ENCODE measurements at regions not wholly inside any gene's neighbourhood (a gene's known extent, or its start where the extent isn't known, plus 50 kb on each side); places are given as distances from the start of the nearest gene placed in this dataset.
A peak's percentile ranks its signal among the peaks of the same experiment; 100 is the strongest.
"Not testable (repeated sequence)": the region's sequence is repeated elsewhere in the genome, so short reads cannot be mapped to it uniquely, and the experiment has no call there.

DNA sequence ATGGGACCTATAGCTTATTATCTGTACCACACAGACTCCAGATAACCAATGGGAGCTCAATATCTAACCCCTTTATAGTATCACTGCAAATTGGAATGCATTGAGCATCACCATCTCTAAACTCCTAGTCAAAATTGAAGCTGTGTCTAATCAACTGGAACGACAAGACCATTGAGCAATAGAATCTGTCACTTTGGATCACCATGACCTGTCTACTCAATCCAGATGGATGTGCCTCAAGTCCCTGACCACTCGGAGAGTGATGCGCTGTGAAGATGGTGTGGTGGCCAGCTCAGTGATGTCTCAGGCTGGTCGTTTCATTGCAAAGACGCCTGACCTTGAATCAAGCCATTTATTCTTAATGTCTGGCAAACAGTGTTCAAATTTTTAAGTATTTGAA lies 160.5 kb downstream of the SEMA6D start:
- no peak for DNase-seq
- intact Hi-C loops (cut with DNase I): no loop called here

DNA sequence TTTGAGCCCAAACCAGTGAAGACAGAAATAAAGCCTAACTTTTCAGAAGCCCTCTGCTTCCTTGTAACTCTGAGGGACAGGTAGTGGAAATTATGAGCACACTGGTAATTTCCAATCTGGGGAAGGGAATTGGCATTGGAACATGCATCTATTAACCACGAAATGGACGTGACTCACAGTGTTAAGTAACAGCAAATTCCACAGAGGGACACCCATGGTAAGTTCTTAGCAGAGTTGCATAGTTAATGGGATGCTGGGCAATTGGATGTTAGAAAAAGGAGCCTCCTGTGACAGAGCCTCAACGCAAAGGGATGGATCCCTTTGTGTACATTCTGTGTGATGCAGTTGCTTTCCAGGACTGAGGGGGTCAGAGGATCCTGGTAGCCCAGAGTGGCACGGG lies 168.6 kb downstream of the SEMA6D start:
- DNase-seq: no peak

DNA sequence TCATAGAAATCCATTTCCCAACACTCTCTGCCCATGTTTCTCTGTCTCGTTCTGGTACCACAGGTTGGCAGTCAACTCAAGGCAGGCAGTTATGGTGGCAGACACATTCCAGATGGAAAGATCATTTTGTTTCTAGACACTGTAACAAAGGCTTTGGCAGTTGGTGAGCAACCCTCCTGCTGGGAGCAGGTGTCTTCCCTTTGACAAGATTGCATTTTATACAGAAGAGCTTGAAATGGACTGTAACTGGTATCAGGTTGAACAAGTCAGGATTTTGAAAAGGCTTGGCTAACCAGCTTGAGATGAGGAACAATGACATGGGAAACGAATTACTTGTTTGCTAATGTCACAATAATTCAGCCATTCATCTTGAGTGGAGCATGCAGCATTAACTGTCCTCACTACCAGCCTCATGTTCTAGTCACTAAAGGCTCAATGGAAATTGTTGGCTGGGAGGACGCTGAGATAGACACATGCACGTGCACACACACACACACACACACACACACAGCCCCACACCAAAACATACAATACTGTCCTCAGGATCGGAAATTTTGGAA lies 170.0 kb downstream of the SEMA6D start:
- no peak for DNase-seq
- intact Hi-C loops (cut with DNase I): no loop called here

More for the DNA sequence above, 168.6 kb downstream of the SEMA6D start:
- intact Hi-C loops (cut with DNase I): no loop called here

DNA sequence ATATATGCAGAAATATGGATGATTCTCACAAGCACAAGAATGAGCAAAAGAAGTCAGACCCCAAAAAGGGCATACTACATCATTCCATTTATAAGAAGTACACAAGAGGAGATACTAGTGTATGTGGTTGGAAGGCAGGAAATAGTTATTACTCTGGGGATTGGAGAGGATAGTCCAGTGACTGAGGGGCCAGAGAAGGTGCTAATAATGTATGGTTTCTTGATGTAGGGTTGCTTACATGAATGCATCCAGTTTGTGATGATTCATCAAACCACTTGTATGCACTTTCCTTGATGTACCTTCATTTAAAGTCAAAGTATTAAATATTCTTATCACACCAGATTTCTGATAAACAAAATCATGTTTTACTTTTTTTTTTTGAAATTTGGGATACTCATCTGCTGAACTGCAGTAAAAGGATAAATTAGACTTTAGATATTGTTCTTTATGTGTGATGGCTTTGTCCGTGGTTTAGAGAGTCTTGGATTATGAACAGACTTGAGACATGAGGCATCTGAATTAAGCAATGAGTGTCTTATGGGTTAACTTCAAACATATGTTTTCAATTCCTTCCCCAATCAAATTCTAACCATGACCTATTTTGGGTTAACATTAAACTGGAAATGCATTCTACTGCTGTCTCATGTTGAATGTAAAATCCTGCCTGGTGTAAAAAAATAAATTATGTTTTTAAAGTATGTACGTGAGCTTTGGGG lies 171.2 kb downstream of the SEMA6D start:
- intact Hi-C loops (cut with DNase I): no loop called here
- DNase-seq: no peak

DNA sequence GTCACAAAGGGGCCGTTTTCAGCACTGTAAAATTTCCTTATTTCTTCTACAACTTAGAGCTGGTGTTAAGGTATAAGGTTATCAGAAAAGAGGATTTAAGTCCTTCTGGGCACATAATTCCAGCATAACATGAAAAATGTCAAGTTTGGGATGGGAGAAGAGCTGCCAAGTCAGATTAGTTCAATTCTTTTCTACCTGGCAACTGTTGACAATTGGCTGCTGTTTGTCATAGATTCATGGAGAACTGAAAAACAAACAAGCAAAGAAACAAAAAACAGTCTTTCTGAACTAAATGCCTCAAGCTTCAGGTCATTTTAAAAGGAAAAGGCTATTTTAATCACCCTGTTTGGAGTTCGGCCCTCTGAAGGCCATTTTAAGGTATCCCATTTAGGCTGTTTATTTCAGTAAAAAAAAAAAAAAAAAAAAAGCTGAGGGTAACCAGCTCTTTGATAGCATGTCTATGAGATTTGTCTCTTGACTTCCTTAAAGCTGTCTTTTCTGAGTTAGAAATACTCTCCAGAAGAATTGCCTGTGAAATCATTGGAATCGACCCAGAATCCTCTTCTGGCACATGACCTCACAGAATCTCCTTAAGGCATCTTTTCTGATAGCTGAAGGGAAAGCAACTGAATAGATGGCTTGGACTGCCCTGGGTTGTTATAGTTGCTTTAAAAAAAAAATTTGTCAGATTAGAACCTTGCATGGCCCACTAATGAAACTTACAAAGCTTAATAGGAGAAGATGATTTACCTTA lies 173.3 kb downstream of the SEMA6D start:
- DNase-seq: no peak
- intact Hi-C loops (cut with DNase I): no loop called here

DNA sequence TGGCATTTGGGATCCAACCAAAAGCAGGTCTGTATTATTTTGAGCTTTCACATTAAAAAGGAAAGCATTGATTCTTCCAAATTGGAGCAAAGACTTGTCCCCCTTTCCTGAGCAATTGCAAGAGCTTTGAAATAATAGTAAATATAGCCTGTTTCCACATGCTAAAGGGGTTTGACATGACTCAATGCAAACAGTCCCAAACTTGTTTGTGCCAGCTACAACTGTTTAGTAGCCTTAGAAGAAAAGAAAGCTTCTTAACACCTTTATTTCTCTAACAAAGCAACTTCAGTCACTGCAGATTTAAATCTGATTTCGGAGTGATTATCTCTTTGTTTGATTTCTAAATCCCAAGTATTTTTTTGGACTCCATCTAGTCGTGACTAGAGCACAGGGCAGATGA lies 180.2 kb downstream of the SEMA6D start:
- DNase-seq: no peak
- intact Hi-C loops (cut with DNase I): no loop called here

DNA sequence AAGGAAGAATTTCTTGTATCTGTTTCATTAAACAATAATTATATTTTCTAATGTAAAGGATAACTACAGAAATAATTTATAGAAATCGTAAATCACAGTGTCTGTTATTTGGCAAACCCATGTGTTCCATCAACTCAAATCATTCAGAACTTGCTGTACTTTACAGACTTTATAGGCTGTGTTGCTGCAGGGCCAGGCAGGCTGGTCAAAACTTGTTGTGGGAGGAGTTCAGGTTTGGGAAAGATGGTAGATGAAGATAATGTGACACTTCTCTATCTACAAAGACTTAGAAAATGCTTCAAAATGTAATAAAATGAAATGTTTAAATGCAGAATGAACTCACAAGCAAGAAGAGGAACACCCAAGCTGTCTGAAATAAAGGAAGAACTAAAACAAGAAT lies 183.4 kb downstream of the SEMA6D start:
- intact Hi-C loops (cut with DNase I): no loop called here
- no peak for DNase-seq

DNA sequence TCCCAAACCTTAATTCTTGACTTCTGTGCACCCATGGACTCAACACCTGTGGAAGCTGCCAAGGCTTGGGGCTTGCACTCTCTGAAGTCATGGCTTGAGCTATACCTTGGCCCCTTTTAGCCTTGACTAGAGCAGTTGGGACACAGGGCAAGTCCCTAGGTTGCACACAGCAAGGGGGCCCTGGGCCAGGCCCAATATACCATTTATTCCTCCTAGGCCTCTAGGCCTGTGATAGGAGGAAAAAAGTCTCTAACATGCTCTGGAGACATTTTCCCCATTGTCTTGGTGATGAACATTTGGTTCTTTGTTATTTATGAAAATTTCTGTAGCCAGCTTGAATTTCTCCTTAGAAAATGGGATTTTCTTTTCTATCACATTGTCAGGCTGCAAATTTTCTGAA lies 186.1 kb downstream of the SEMA6D start:
- DNase-seq: no peak
- intact Hi-C loops (cut with DNase I): no loop called here

DNA sequence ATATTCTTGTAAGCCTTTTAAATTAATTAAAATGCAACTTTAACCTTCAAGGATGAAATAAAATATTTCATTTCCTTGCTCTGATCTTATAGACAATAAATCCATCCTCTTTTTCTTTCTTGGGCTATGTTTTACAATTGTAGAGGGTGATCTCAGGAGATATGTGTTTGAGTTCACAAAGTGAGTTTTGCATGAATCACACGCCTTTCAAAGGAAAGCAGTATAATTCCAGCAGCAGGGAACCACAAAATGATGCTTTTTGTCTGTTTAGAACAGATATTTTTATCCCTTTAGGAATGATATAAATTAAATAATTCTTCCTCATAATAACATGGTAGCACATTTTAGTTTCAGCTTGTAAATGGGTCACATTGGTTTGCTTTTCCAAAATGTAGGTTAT lies 191.2 kb downstream of the SEMA6D start:
- intact Hi-C loops (cut with DNase I): no loop called here
- DNase-seq: no peak

DNA sequence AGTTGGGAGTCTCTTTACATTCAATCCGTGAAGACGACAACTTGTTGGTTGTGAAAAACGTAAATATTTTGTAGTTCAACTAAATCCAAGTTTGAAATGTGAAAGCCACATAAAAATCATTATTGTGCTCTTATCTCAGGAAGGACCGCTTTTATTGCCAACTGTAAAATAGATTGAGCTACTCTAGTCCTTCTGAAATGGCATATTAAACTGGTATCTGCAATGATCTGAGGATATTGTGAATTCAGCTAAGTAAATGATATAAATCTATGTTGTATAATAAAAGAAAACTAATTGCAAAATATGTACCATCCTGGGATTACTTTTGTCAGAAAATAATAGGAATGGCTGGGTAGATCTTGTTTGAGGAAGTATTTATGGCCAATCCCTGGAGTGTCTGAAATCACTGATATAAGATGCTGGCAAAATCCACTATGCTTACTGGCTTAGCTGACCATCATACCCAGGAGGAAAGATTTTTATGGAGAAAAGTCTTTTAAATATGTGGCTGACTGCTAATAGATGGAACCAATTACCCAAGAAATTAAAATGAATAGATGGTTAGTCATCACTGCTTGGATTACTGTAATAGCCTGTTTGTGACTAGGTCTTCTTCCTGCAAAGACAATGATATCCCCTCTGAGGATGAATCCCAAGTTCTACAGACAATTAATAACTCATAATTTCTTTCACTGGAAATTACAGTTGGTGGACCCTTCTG lies 191.8 kb downstream of the SEMA6D start:
- intact Hi-C loops (cut with DNase I): no loop called here
- no peak for DNase-seq

DNA sequence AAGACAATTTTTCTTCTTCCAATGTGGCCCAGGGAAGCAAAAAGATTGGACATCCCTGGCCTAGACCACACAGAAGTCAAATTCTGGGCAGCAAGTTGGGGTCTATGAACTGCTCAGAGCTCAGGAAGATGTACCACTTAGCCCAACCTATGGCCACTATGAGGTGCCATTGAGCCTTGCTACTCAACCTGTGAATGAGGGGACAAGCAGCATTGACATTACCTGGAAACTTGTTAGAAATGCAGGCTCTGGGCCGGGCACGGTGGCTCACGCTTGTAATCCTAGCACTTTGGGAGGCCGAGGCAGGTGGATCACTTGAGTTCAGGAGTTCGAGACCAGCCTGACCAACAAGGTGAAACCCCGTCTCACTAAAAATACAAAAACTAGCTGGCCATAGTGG lies 195.6 kb downstream of the SEMA6D start:
- intact Hi-C loops (cut with DNase I): not testable (repeated sequence)
- DNase-seq: peak in 1 of 10 donors; percentile 76

DNA sequence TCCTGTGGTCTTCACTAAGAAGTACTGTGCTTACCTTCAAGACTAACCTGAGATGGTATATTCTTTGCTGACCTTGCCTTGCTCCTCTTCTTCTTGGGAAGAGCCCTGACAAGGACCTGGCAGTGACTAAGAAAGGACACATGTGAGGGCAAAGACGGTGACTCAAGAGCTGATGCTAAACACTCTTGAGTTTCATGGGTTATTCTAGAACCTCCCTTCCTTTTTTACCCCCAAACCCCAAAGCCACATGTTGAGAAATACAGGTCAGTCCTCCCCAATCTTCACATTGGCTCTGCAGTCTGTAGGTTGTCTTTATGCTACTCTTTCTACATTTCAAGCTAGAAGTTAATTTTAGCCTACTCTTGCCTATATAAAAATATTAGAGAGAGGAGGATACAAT lies 200.6 kb downstream of the SEMA6D start:
- intact Hi-C loops (cut with DNase I): no loop called here
- DNase-seq: no peak

DNA sequence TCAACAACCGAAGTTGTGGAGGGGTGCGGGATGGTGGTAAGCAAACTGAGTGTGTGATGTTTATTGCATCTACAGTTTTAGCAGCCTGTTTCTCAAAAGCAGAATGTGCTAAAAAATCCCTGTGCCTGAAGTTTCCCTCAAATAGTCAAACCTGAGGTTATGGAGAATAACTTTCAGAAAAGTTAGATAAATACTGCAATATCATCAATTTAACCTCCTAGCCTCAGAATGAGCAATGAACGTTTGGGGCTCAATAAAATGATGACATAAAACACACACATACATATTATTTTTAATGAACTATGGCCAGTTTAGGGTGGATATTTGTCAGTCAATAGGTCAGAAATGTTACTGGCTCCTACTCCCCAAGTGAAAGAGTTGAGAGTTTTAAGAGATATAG lies 201.6 kb downstream of the SEMA6D start:
- DNase-seq: no peak
- intact Hi-C loops (cut with DNase I): no loop called here

DNA sequence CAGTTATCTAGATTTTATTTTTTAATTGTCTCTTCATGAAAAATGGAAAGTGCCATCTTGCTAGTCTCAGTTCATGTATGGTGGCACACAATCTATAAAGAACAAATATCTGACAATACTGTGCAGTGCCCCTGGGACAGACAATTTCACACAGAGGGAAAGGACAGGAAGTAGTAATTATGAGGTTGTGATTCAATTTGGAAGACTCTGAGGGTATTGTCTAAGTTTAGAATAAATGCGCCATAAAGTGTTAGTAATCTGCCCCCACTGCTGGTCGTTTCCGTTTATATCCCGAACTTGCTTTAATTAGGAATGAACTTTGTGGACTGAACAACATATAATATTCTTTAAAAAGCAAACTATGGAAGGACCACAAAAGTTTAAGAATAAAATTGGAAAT lies 196.4 kb upstream of the SLC24A5 start:
- intact Hi-C loops (cut with DNase I): no loop called here
- DNase-seq: no peak

DNA sequence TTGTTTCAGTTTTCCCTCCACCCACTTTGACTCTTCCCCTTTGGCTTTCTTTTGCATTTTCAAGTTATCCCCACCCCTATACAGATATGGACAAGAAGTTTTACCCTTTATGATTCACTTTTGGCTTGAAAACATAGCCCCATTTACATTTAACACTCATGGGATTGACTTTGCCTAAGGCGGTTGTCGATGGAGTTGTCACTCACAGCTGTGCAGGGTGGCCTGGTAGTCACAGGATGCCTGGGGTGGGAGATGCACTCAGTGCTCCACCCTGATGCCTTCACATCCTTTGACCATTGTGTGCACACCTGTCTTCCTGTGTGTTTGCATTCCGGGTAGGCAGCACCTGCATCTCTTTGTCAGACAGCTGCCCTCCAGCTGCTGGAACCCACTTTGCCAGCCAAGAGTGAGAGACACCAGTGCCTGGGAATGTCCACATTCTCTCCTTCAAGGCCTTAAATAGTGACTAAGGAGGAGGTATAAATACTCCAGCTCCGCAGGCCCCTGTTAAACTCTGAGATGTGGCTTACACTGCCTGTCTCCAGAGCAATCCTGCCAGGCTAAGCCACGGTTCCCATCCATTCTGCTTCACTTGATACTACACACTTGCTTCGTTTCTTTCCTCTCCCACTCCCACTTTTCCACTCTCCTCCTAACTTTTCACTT lies 191.5 kb upstream of the SLC24A5 start:
- DNase-seq: no peak
- intact Hi-C loops (cut with DNase I): no loop called here

DNA sequence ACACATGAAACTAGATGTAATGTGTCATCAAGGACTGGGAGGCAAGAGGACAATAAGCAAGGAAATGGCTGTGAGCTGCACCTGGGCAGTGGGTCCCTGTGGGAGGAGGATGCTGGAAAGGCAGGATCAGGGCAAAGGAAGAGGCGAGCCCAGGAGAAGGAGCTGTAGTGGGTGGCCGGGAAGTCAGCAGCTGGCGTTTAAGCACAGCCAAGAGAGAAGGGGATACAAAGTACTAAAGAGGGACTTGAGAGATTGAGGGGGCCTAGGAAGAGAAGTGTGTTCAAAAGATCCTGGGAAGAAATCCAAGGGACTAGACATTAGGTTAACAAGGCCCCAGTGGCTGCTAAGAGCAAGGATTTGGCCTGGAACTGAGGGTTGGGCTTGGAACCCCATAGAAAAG lies 188.5 kb upstream of the SLC24A5 start:
- no peak for DNase-seq
- intact Hi-C loops (cut with DNase I): no loop called here

DNA sequence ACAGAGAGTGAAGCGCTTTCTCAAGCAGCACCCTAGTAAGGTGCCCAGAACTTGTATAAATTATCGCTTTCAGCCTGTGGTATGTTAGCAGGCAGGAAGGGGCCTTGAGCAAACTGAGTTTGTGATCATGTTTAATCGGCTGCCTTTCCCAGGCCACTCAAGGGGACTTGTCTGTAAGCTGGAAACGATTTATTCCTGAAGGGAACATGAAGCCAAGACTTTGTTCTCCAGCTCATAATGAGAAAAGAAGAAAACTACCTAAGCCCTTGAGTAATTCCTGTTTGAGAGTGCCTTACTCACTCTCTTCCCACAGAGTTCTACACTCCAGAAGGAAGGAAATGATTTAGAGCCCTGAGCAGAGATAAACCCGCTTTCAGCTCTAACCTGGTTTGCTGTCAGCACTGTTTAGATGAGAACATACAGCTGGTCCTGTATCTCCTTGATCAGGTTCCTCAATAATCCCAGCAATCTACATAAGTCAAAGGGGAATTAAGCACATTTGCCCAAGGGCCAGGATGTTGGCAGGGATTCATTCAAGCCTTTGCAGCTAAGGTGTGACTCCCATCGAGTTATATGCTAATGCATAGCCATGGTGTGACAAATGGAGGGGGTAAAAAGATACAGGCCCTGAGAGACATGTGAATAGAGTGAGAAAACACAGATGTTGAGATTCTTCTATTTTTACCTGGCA lies 187.7 kb upstream of the SLC24A5 start:
- intact Hi-C loops (cut with DNase I): no loop called here
- DNase-seq: no peak

DNA sequence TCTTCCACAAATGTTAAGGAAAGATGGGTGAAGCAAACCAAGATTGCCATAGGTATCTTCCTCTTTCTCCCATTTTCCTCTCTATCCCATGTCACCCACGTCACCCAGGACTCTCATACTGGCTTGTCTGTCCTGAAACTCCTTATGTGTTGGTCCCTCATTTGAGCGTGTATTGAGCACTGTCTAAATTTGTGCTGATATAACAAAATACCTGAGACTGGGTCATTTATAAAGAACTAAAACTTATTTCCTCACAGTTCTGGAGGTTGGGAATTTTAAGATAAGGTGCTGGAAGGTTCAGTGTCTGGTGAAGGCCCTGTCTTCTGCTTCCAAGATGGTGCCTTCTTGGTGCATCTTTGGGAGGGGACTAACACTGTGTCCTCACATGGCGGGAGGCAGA lies 186.9 kb upstream of the SLC24A5 start:
- intact Hi-C loops (cut with DNase I): no loop called here

DNA sequence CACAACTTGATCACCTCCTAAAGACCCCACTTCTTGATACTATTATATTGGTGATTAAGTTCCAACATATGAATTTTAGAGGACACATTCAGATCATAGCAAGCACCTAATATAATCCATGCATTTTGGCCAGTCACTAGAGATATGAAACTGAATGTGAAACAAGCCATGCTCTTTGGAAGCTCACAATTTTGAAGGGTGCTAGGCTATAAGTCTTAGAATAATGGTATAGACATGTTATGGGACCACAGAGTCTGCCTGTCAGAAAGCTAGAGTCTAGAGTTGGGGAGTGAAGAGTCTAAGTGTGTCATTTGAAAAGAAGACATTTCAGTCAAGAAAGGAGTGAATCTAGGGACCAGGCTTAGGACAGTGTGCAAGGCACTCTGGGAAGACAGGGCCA lies 186.4 kb upstream of the SLC24A5 start:
- intact Hi-C loops (cut with DNase I): no loop called here
- no peak for DNase-seq

More for the DNA sequence above, 186.9 kb upstream of the SLC24A5 start:
- no peak for DNase-seq

DNA sequence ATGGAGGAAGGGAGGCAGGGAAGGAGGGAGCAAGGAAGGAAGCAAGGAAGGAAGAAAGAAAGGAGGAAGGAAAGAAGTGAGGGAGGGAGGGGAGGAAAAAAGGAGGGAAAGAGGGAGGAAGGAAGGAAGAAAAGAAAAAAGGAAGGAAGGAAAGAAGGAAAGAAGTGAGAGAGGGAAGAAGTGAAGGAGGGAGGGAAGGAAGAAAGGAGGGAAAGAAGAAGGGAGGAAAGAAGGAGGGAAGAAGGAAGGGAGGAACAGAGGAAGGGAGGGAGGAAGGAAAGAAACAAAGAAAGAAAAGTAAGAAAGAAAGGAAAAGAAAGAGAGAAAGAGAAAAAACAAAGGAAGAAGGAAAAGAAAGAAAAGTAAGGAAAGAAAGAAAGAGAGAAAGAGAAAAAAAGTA lies 183.0 kb upstream of the SLC24A5 start:
- DNase-seq: no peak
- intact Hi-C loops (cut with DNase I): no loop called here

All from posterior cingulate gyrus (tissue), 11 donors.